BLaER1 treated with 17β-estradiol and CSF1 and Interleukin-3, amounts not matched to agents 10 nM and 100 nM (cell line): ENCODE measurements at regions not wholly inside any gene's neighbourhood (a gene's known extent, or its start where the extent isn't known, plus 50 kb on each side); places are given as distances from the start of the nearest gene placed in this dataset.
A peak's percentile ranks its signal among the peaks of the same experiment; 100 is the strongest.
"Not testable (repeated sequence)": the region's sequence is repeated elsewhere in the genome, so short reads cannot be mapped to it uniquely, and the experiment has no call there.

Experiments used
- H3K27ac ChIP-seq, 11 experiments: shearing (Covaris generic); formaldehyde crosslinking; 2 replicates each; pipeline ENCODE4 v1.8.1; 2022
- H3K27me3 ChIP-seq, 11 experiments: shearing (Covaris generic); formaldehyde crosslinking; 2 replicates each; pipeline ENCODE4 v1.8.1; 2022
- H3K36me3 ChIP-seq, 11 experiments: shearing (Covaris generic); formaldehyde crosslinking; 2 replicates each; pipeline ENCODE4 v1.8.1; 2022
- H3K4me1 ChIP-seq, 10 experiments: shearing (Covaris generic); formaldehyde crosslinking; 2 replicates each; pipeline ENCODE4 v1.8.1; 2022
- H3K4me2 ChIP-seq, 11 experiments: shearing (Covaris generic); formaldehyde crosslinking; 2 replicates each; pipeline ENCODE4 v1.8.1; 2022
- H3K4me3 ChIP-seq, 10 experiments: shearing (Covaris generic); formaldehyde crosslinking; 2 replicates each; pipeline ENCODE4 v1.8.1; 2022
- H3K9ac ChIP-seq, 11 experiments: shearing (Covaris generic); formaldehyde crosslinking; 2 replicates each; pipeline ENCODE4 v1.8.1; 2022
- H3K9me3 ChIP-seq, 11 experiments: shearing (Covaris generic); formaldehyde crosslinking; replicated peaks in 1 of 11; 2 replicates each; pipeline ENCODE4 v1.8.1; 2022
- H4K20me1 ChIP-seq, 11 experiments: shearing (Covaris generic); formaldehyde crosslinking; 2 replicates each; pipeline ENCODE4 v1.8.1; 2022
- Cebpa-rat ChIP-seq, 11 experiments: shearing (Covaris generic); IDR thresholded peaks; 2 replicates each; pipeline ENCODE4 v1.8.1; 2022

DNA sequence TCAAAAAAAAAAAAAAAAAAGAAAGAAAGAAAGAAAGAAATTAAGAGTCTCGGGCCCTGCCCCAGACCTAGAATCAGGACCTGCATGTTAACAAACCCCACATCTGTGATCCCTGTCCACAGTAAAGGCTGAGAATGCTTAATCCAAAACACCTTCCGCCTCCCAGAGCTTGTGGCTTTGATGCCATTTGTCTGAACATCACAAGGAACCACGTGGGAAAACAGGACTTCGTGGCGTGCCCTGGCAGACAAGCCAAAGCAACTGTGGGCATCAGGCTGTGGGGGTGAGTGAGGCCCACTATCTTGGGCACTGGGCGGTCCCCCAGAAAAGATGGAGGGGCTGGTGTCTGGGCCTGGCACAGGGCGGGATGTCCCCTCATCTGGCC is 173.4 kb upstream of the CIBAR2 start:
- Histone ChIP-seq H4K20me1 (peaks cover 0 to 17% (median 0%) of the 10 kb centered on the region in 11 experiments; a peak in 2 of 22 replicates), H3K27me3 (peaks cover 0 to 13% (median 0%) of the 10 kb centered on the region in 11 experiments; a peak in 4 of 22 replicates), H3K9ac (peak overlapping the region in 1 of 11 experiments; percentile 12; a peak in 1 of 22 replicates), H3K4me3 (no peak overlapping the region), H3K27ac (peak overlapping the region in 3 of 11 experiments; percentile 10 to 44 (median 38); a peak in 3 of 22 replicates), H3K36me3 (no peaks in the 10 kb centered on the region), H3K4me2 (peak overlapping the region in 9 of 11 experiments; percentile 53 to 91 (median 86); a peak in 18 of 22 replicates), H3K9me3 (no peaks in the 10 kb centered on the region), H3K4me1 (peaks cover 35 to 100% (median 93%) of the 10 kb centered on the region in 10 experiments)
- TF ChIP-seq Cebpa-rat (IDR thresholded peaks at IDR 0.05): no peak

DNA sequence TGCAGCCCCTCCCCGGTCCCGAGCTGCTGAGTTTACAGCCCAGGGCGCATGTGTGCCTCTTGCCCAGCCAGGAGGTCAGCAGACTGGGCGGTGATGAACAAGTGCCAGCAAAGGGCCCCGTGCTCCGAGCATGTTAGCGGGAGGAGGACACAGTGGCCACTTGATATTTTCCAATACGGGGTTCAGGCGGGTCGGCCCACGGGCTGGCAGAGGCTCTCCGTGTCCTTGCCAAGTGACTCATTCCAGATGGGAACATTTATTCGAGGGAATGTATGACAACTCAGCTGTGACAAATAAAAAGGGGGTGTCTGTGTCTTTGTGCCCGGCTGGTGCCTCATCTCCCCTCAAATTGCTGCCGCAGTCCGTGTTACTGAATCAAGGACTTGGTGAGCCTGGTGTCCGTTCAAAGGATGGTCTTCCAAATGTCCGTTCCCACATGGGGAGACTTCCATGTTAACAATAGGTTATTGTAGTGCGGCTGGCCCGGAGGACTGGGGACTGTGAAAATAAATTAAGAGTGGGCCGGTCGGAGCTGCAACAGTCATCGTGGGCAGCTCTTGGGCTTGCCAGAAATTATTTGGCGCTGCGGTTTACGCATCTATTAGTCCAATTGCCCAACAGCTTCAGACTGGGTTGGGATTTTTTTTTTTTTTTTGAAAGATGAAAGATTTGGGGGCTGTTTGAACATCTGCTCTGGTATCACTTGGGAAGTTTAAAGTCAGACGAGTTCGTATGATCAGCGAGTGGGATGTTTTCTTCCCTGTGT is 174.0 kb upstream of the CIBAR2 start:
- H3K9ac ChIP-seq: peak overlapping the region in 4 of 11 experiments; percentile 26 to 56 (median 51); a peak in 6 of 22 replicates
- H4K20me1 ChIP-seq: peaks cover 0 to 17% (median 0%) of the 10 kb centered on the region in 11 experiments; a peak in 2 of 22 replicates
- no peak overlapping the region for H3K4me3 ChIP-seq
- H3K27me3 ChIP-seq: peaks cover 0 to 12% (median 0%) of the 10 kb centered on the region in 11 experiments; a peak in 4 of 22 replicates
- H3K4me1 ChIP-seq: peaks cover 40 to 100% (median 93%) of the 10 kb centered on the region in 10 experiments
- no peaks in the 10 kb centered on the region for H3K36me3 ChIP-seq
- no peaks in the 10 kb centered on the region for H3K9me3 ChIP-seq
- TF ChIP-seq Cebpa-rat (IDR thresholded peaks at IDR 0.05): no peak
- H3K27ac ChIP-seq: peak overlapping the region in 4 of 11 experiments; percentile 25 to 62 (median 42); a peak in 4 of 22 replicates
- peak overlapping the region in 10 of 11 experiments; percentile 53 to 91 (median 85); a peak in 21 of 22 replicates for H3K4me2 ChIP-seq

DNA sequence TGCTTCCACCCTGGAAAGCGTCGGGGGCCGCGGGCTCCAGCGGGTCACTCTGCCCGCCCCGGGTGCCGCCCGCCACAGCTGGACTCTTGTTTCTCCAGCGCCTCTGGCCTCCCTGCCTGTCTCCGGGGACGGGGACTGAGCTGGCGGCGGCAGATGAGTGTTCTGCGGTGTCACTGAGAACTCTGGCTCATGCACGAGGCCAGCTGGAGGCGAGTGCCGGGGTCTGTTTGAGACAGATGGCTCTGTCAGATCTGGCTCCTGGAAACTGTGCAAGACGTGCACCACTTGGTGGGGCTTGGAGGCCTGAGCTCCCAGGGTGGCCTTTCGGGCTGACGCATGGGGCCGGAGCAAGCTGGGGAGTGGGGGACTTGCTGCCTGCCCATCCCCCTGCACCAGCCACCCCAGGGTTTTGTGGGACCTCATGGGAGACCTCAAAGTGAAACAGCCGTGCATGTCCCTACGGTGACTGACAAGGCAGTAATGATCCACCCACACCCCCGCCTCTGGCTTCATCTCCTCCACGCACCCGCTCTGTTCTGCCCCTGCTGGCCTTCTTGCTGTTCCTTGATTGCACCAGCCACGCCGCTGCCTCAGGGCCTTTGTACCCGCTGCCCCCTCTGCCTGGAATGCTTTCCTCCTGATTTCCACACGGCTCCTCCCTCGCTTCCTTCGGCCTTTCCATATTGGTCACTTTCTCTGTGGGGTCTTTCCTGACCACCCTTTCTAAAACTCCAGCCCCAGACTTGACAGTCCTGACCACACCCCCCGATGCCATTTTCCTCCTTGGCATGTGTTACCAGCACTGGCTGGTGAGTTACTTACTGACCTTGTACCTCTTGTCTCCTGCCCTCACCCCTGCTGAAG is 174.9 kb upstream of the CIBAR2 start:
- H3K36me3 ChIP-seq: no peaks in the 10 kb centered on the region
- peak overlapping the region in 4 of 11 experiments; percentile 25 to 62 (median 42); a peak in 5 of 22 replicates for H3K27ac ChIP-seq
- H4K20me1 ChIP-seq: peaks cover 0 to 17% (median 0%) of the 10 kb centered on the region in 11 experiments; a peak in 2 of 22 replicates
- peak overlapping the region; percentile 53 to 91 (median 84) for H3K4me2 ChIP-seq
- no peaks in the 10 kb centered on the region for H3K9me3 ChIP-seq
- peaks cover 49 to 100% (median 93%) of the 10 kb centered on the region in 10 experiments for H3K4me1 ChIP-seq
- peak overlapping the region in 4 of 11 experiments; percentile 26 to 56 (median 51); a peak in 7 of 22 replicates for H3K9ac ChIP-seq
- TF ChIP-seq Cebpa-rat (IDR thresholded peaks at IDR 0.05): no peak
- H3K4me3 ChIP-seq: no peak overlapping the region
- H3K27me3 ChIP-seq: peaks cover 0 to 12% (median 0%) of the 10 kb centered on the region in 11 experiments; a peak in 4 of 22 replicates

GRCh38 chr16:85287815-85288109 is 175.5 kb upstream of the CIBAR2 start:
- H3K9ac ChIP-seq: peak overlapping the region in 3 of 11 experiments; percentile 50 to 56 (median 52); a peak in 4 of 22 replicates
- H3K36me3 ChIP-seq, H3K4me3 ChIP-seq, H3K9me3 ChIP-seq: not testable (repeated sequence)
- H4K20me1 ChIP-seq: peaks cover 0 to 17% (median 0%) of the 10 kb centered on the region in 11 experiments; a peak in 2 of 22 replicates
- peaks cover 50 to 100% (median 92%) of the 10 kb centered on the region in 10 experiments for H3K4me1 ChIP-seq
- peak overlapping the region in 3 of 11 experiments; percentile 38 to 62 (median 46); a peak in 4 of 22 replicates for H3K27ac ChIP-seq
- H3K4me2 ChIP-seq: peak overlapping the region in 9 of 11 experiments; percentile 53 to 91 (median 86); a peak in 18 of 22 replicates
- H3K27me3 ChIP-seq: peaks cover 0 to 12% (median 0%) of the 10 kb centered on the region in 11 experiments; a peak in 4 of 22 replicates

DNA sequence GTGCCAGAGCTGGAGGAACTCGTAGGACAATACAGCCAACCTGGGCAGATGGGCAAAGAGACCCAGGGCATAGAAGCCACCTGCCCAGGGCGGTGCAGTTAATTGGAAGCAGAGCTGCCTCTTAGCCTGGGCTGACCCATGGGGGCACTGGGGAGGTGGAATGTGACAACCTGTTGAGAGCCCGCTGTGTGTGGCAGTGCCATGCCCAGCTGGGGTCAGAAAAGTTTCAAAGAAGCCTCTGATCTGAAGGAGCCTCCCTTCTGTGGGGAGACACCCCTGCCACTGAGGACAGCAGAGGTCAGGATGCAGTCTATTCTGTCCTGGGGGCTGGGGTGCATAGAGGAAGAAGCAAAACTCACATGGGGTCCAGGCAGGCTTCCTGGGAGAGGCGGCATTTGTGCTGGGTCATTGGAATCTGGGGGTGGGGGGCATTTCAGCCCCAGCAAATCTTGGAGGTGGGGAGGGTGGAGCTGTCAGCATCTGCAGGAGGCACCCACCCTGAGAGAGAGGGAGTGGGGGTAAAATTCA is 176.1 kb upstream of the CIBAR2 start:
- TF ChIP-seq Cebpa-rat (IDR thresholded peaks at IDR 0.05): no peak
- Histone ChIP-seq H3K36me3 (no peaks in the 10 kb centered on the region), H3K4me3 (no peak overlapping the region), H3K27ac (0 out of 22 replicates have a peak overlapping the region, but pooled peaks of 1 of the 11 experiments have one; percentile 11), H4K20me1 (peaks cover 0 to 17% (median 0%) of the 10 kb centered on the region in 11 experiments; a peak in 2 of 22 replicates), H3K4me1 (peaks cover 43 to 100% (median 92%) of the 10 kb centered on the region in 10 experiments), H3K27me3 (peaks cover 0 to 12% (median 0%) of the 10 kb centered on the region in 11 experiments; a peak in 4 of 22 replicates), H3K9ac (peak overlapping the region in 1 of 11 experiments; percentile 4; a peak in 1 of 22 replicates), H3K9me3 (no peaks in the 10 kb centered on the region), H3K4me2 (peak overlapping the region in 8 of 11 experiments; percentile 84 to 96 (median 89); a peak in 16 of 22 replicates)

DNA sequence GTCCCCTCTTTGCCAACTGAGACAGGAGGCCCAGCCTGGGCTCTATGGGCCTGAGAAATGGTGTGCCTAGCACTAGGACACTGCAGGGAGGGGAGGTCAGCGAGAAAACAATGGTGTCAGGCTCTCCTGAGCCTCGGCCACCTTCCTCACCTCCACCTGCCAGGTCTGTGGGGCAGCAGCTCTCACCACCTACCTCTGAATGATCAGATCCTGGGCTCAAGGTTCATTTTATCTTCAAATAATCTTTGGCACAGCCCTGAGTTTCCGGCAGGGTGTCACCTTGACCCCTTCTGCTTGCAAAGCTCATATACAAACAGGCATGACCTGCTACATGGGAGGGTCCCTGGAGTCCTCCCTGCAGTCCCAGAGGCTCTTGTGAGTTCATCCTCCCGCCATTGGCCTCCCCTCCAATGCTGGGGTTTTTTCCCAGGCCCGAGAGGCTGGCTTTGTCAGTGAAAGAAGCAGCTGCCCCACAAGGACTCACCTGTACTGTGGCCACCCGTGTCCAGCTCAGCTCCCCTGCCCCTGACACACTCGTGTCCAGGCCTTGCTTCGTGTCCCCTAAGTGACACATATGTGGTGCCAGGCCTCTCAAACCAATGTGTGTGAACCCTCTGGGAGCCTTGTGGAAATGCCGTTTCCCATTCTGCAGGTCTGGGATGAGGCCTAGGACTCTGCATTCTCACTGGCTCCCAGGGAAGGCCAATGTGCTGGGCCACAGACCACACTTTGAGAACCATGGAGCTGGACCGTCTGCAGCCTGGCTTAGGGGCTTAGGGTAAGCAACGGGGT is 176.8 kb upstream of the CIBAR2 start:
- Histone ChIP-seq H3K27ac (0 out of 22 replicates have a peak overlapping the region, but pooled peaks of 1 of the 11 experiments have one; percentile 11), H3K4me2 (peak overlapping the region; percentile 84 to 96 (median 90)), H3K4me3 (no peak overlapping the region), H4K20me1 (peaks cover 0 to 17% (median 0%) of the 10 kb centered on the region in 11 experiments; a peak in 2 of 22 replicates), H3K4me1 (peaks cover 49 to 100% (median 94%) of the 10 kb centered on the region in 10 experiments), H3K27me3 (peaks cover 0 to 18% (median 0%) of the 10 kb centered on the region in 11 experiments; a peak in 4 of 22 replicates), H3K9ac (peak overlapping the region in 3 of 11 experiments; percentile 4 to 5 (median 5); a peak in 2 of 22 replicates), H3K9me3 (no peaks in the 10 kb centered on the region), H3K36me3 (no peaks in the 10 kb centered on the region)
- TF ChIP-seq Cebpa-rat (IDR thresholded peaks at IDR 0.05): no peak

- H3K27me3 ChIP-seq: peaks cover 0 to 21% (median 0%) of the 10 kb centered on the region in 11 experiments; a peak in 4 of 22 replicates
- peak overlapping the region; percentile 84 to 96 (median 90) for H3K4me2 ChIP-seq
- no peak overlapping the region; a peak in 2 of 22 replicates for H3K27ac ChIP-seq
- H3K36me3 ChIP-seq: no peaks in the 10 kb centered on the region
- no peak overlapping the region for H3K4me3 ChIP-seq
- peaks cover 52 to 100% (median 97%) of the 10 kb centered on the region in 10 experiments for H3K4me1 ChIP-seq
- peaks cover 0 to 17% (median 0%) of the 10 kb centered on the region in 11 experiments; a peak in 2 of 22 replicates for H4K20me1 ChIP-seq
- TF ChIP-seq Cebpa-rat (IDR thresholded peaks at IDR 0.05): no peak
- H3K9me3 ChIP-seq: no peaks in the 10 kb centered on the region
- H3K9ac ChIP-seq: peak overlapping the region in 6 of 11 experiments; percentile 70 to 81 (median 77); a peak in 6 of 22 replicates
These were observed 177.7 kb upstream of the CIBAR2 start for GRCh38 chr16:85289760-85290625.
